Esophagus squamous epithelium (tissue), 4 donors: ENCODE measurements at regions not wholly inside any gene's neighbourhood (a gene's known extent, or its start where the extent isn't known, plus 50 kb on each side); places are given as distances from the start of the nearest gene placed in this dataset.

ENCODE experiments used
- POLR2A ChIP-seq, 4 donors: fragments of 450-650 bp; IDR thresholded peaks; one replicate each; pipeline ENCODE4 v1.6.1; 2017; ENCODE audit warnings: antibody characterized with exemption in 4 of 4, mild to moderate bottlenecking in 4 of 4, moderate library complexity in 3 of 4
- TF ChIP-seq, protein P1 (sequence below), 6 experiments: fragments of 450-650 bp in 4 of 6; fragments of 200-600 bp in 2 of 6; sonication (generic) in 2 of 6; IDR thresholded peaks; one replicate each; pipeline ENCODE4 v1.5.1; 2016 to 2019; ENCODE audit warnings: antibody characterized with exemption in 6 of 6, mild to moderate bottlenecking in 4 of 6, moderate library complexity in 4 of 6

DNA sequence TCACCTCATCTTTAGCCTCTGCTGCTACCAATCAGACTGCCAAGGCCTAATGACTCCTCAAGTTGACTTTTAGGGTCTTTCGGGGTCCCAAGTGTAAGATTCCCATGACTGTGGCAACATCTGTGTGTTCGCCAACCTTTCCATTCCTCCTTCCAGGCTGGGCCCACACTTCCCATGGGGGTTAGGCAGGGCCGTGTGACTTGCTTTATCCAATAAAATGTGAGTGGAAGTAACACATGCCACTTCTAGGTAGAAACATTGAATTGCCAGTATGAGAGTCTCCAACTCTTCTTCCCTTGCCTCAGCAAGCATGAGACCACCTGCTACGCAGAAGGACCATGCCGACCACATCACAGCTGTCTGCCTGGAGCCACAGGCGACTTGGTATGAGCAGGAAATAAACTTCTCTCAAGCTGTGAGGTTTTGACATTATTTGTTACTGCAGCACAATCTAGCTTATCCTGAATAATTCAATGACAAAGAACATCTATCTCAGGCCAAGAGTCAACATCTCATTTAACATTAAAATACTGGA is 190.4 kb upstream of the IER5L start:
- TF ChIP-seq, protein P1, sequence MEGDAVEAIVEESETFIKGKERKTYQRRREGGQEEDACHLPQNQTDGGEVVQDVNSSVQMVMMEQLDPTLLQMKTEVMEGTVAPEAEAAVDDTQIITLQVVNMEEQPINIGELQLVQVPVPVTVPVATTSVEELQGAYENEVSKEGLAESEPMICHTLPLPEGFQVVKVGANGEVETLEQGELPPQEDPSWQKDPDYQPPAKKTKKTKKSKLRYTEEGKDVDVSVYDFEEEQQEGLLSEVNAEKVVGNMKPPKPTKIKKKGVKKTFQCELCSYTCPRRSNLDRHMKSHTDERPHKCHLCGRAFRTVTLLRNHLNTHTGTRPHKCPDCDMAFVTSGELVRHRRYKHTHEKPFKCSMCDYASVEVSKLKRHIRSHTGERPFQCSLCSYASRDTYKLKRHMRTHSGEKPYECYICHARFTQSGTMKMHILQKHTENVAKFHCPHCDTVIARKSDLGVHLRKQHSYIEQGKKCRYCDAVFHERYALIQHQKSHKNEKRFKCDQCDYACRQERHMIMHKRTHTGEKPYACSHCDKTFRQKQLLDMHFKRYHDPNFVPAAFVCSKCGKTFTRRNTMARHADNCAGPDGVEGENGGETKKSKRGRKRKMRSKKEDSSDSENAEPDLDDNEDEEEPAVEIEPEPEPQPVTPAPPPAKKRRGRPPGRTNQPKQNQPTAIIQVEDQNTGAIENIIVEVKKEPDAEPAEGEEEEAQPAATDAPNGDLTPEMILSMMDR (IDR thresholded peaks at IDR 0.05), result no peak
- TF ChIP-seq POLR2A (IDR thresholded peaks at IDR 0.05), result no peak
